Fibroblast of mammary gland (primary cell): ENCODE measurements at regions not wholly inside any gene's neighbourhood (a gene's known extent, or its start where the extent isn't known, plus 50 kb on each side); places are given as distances from the start of the nearest gene placed in this dataset.

Experiments used
- DNase-seq: peaks from one replicate; pipeline ENCODE4 v3.0.0-alpha.2; 2010; ENCODE audit warnings: low read depth
- H3K4me3 ChIP-seq: 2 replicates; pipeline ENCODE4 v1.5.1; 2011; ENCODE audit warnings: low read depth, mild to moderate bottlenecking, low read length, moderate library complexity; ENCODE audit not compliant: control insufficient read depth
- TF ChIP-seq, protein P1 (sequence below): conservative IDR thresholded peaks from 2 replicates; pipeline ENCODE4 v1.5.1; 2011; ENCODE audit warnings: low read depth, low read length, inconsistent platforms; ENCODE audit not compliant: control insufficient read depth, insufficient read depth

DNA sequence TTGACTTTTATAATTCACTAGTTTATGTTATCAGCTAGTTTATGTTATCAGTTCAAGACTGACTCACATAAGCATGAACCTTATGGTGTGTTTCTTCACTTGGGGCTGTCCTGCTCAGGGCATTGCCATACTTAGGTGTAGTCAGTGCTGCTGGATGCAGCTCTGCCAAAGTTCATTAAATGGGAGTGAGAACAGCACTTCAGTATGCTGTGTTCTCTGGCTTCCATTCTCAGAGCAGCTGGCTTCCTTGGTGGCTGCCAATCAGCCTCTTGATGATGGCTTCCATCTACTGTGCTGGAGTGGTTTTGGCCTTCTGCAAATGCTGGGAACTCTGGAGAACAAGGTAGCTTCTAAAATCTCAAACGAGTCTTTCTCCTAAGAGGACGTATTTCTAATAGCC, 170.7 kb downstream of the TDRD15 start:
- no peak overlapping the region for H3K4me3 ChIP-seq
- no peak for DNase-seq
- TF ChIP-seq, protein P1, sequence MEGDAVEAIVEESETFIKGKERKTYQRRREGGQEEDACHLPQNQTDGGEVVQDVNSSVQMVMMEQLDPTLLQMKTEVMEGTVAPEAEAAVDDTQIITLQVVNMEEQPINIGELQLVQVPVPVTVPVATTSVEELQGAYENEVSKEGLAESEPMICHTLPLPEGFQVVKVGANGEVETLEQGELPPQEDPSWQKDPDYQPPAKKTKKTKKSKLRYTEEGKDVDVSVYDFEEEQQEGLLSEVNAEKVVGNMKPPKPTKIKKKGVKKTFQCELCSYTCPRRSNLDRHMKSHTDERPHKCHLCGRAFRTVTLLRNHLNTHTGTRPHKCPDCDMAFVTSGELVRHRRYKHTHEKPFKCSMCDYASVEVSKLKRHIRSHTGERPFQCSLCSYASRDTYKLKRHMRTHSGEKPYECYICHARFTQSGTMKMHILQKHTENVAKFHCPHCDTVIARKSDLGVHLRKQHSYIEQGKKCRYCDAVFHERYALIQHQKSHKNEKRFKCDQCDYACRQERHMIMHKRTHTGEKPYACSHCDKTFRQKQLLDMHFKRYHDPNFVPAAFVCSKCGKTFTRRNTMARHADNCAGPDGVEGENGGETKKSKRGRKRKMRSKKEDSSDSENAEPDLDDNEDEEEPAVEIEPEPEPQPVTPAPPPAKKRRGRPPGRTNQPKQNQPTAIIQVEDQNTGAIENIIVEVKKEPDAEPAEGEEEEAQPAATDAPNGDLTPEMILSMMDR: no peak

DNA sequence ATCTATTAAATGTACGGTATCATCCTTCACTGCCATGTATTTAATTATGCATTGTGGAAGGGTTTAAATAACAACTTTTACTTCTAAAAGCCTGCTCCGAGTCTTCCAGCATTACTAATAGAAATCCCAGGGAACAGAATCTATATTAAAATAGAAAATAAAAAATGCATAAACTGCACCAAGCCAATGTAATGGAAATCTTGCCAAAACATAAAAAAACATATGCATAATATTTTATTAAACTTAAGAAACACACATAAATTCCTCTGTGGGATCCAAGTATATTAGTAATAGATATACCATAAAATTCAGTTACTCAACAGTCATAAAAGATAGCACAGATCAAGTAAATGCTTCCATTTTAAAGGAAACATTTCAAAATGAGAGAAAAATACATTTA, 175.6 kb downstream of the TDRD15 start:
- no peak for DNase-seq
- TF ChIP-seq, protein P1: no peak
- no peak overlapping the region for H3K4me3 ChIP-seq

DNA sequence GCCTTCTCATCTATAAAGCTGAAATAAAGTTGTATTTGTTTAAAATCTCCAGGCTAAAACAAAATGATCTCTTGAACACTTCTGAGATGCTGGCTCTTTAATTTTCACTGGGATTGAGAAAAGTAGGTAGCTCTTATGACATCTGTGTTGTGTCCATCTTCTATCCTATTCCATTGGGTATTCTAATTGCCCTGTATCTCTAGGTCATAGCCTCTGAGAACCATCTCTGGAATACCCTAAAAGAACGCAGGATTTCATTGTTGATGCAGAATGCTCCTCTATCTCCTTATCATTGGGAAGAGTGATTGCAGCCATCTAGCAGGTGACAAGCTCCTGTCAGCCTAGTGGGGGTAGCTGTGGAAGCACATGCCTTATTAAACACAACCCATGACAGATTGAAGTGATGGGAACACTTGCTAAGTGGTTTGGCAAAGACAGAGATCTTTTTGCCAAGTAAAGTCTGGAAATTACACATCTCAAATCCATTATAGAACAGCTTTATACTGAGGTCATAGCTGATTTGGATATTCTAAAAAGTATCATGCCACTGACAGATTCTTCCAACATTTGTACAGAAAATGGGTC, 178.2 kb downstream of the TDRD15 start:
- TF ChIP-seq, protein P1: no peak
- no peak for DNase-seq
- H3K4me3 ChIP-seq: no peak overlapping the region

DNA sequence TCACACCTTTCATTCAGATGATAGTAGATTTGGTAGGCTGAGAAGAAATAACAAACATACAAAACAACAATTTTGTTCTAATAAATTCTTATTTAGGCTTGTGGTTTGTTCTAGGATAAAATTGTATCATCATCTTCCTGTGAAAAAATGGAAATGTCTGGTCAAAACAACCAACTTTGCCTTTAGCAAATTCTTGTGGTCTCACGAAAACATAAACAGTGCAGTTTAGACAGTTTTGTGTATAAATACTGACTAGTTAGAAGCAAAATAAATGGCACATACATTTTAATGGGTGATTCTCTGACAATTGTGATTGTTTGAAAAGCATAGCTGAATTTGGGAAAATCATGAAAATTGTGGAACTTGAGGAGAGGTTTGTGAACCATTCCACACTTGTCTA, 180.1 kb downstream of the TDRD15 start:
- TF ChIP-seq, protein P1: no peak
- no peak overlapping the region for H3K4me3 ChIP-seq
- no peak for DNase-seq

DNA sequence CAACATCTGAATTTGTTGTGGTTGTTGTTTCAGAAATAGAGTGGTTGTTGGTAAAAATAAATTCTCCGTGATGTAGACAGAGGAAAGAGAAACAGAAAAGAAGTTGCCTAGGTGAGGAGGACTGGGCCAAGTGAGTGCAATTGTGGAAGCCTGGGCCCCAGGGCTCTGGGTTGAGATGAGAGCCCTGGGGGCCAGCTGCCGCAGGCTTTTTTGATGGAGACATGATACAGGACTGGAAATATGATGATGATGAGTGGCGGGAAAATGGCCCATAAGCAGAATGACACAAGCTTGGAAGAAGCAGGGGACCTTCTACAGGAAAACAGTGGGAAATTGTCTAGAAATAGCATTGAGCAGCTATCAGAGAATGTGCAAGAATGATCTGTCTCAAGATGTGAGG, 181.8 kb downstream of the TDRD15 start:
- TF ChIP-seq, protein P1: no peak
- H3K4me3 ChIP-seq: no peak overlapping the region
- no peak for DNase-seq

DNA sequence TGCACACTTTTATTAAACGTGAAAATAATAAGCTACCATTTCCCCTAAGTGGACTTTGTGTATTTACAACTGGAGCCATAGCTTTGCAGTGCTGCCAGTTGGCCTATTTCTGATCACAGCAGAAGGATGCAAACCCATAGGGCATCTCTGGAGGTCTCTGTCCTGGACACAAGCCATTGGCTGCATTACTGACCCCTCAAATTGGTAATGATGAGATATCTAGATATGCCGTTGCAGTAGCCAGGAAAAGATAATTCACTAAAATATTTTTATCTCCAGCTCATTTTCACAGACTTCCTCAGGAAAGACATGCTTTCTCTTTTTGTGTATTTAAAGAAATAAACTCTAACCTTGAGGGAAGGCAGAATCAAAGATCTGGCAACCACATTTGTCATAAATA, 182.5 kb downstream of the TDRD15 start:
- TF ChIP-seq, protein P1: no peak
- no peak overlapping the region for H3K4me3 ChIP-seq
- no peak for DNase-seq

DNA sequence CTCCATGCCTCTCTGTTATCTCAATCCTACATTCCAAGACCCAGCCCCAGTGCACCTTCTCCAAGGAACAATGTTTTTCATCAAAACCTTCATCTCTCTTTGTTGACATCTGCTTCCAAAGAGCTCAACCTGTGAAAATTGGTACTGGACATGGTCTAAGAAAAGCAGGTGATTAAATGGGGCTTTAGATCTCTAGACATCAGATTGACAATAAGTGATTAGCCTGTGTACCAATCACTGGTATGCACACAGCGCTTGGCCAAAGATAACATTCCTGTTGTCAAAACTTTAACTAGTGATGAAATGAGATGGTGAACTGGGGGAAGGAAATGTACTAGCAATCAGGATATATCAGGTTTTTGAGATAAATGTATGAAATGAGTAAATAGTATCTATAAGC, 183.3 kb downstream of the TDRD15 start:
- no peak overlapping the region for H3K4me3 ChIP-seq
- DNase-seq: no peak
- TF ChIP-seq, protein P1: no peak
